Spinal cord (tissue), 9 donors: ENCODE measurements at regions not wholly inside any gene's neighbourhood (a gene's known extent, or its start where the extent isn't known, plus 50 kb on each side); places are given as distances from the start of the nearest gene placed in this dataset.

Experiments
- DNase-seq, 6 donors: peaks; one replicate each; pipeline versions ENCODE4 v3.0.0 to v3.0.0-alpha.2; 2013 to 2015; ENCODE audit warnings: low spot score in 6 of 6, low read depth in 4 of 6
- H3K27ac ChIP-seq: one replicate; pipeline ENCODE4 v1.5.1; 2013; ENCODE audit warnings: low read depth, low read length, control low read depth
- H3K27me3 ChIP-seq: one replicate; pipeline ENCODE4 v1.6.1; 2013; ENCODE audit warnings: low read length; ENCODE audit not compliant: control insufficient read depth, insufficient read depth
- H3K36me3 ChIP-seq: one replicate; pipeline ENCODE4 v1.6.1; 2013; ENCODE audit warnings: low read length; ENCODE audit not compliant: control insufficient read depth, insufficient read depth
- H3K4me1 ChIP-seq: one replicate; pipeline ENCODE4 v1.6.1; 2013; ENCODE audit warnings: low read length; ENCODE audit not compliant: control insufficient read depth, insufficient read depth
- H3K4me3 ChIP-seq: one replicate; pipeline ENCODE4 v1.5.1; 2013; ENCODE audit warnings: low read depth, low read length, control low read depth
- H3K9me3 ChIP-seq: one replicate; pipeline ENCODE4 v1.6.1; 2013; ENCODE audit warnings: low read length; ENCODE audit not compliant: control insufficient read depth, insufficient read depth
- WGBS: methylation state at CpG from one replicate; pipeline ENCODE4 v1.1.5; 2013; ENCODE audit warnings: missing lambda C conversion rate; ENCODE audit not compliant: insufficient coverage; 5-methylcytosine and 5-hydroxymethylcytosine counted together
- donor health status: healthy.

- no CpG with 5 or more reads among the region's 1 CpG for WGBS
- Histone ChIP-seq H3K9me3 (no peaks in the 10 kb centered on the region), H3K36me3 (no peaks in the 10 kb centered on the region), H3K27ac (no peak overlapping the region), H3K4me1 (no peaks in the 10 kb centered on the region), H3K4me3 (no peak overlapping the region), H3K27me3 (peaks cover 2% of the 10 kb centered on the region)
- no peak for DNase-seq
Measured at GRCh38 chrX:118183606-118184005, 67.0 kb upstream of the KLHL13 start.

DNA sequence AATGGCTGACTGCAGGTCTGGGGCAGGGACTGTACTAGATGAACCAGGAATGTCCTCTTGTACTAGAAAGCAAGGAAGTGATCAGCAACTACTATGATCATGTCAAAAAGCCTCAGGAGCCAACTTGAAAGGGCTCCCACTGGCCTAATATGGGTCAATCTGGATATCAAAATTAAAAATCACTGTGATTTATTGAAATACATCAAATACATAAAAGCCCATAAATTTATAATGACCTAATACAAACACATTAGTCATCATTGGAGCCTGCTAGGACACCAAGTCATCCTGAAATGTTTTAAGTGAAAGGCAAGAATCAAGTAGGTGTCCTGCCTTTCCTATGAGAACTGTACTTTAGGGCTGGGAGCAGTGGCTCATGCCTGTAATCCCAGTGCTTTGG, 70.5 kb upstream of the KLHL13 start:
- Histone ChIP-seq H3K4me1 (no peaks in the 10 kb centered on the region), H3K9me3 (no peaks in the 10 kb centered on the region), H3K4me3 (no peak overlapping the region), H3K27ac (no peak overlapping the region), H3K36me3 (no peaks in the 10 kb centered on the region), H3K27me3 (peaks cover 2% of the 10 kb centered on the region)
- DNase-seq, result no peak

DNA sequence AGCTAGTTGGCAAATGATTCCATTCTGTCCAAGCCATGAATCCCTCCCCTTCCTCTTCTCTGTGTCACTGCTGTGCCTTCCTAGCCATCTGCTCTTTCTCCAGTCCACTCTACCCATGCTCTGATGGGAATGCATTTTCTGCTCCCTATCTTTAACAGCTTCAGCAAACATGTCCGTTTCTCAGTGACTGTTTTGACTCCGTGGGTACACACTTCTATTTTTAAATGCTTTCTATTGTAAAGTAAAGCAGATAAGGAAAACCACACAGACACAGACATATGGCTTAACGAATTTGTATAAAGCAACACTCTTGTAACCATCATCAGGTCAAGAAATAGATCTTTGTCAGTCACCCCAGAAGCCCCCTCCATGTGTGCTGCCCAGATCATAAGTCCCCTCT, 72.4 kb upstream of the KLHL13 start:
- H3K4me3 ChIP-seq, result no peak overlapping the region
- H3K27me3 ChIP-seq, result peaks cover 2% of the 10 kb centered on the region
- no peaks in the 10 kb centered on the region for H3K4me1 ChIP-seq
- H3K36me3 ChIP-seq, result no peaks in the 10 kb centered on the region
- no peaks in the 10 kb centered on the region for H3K9me3 ChIP-seq
- WGBS, result 17% methylated on average over 1 of the region's 3 CpGs
- DNase-seq, result no peak
- no peak overlapping the region for H3K27ac ChIP-seq

DNA sequence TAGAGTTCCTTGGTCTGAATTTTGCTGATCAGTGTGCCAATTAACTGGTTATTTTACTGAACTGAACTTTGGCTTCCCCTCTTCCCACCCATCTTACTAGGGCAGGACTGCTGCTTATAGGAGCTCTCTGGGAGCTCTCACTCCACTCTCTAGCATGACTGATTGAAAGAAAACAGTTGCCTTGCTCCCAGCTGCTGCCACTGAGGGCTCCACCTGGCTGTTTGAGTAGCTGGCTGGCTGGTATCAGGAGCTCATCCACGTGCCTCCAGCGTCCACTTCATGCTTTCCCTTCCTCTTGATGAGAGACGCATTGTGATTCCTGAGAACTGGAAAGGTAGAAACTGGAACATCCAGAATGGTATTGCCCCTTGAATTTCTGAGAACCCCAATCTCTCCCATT, 73.0 kb upstream of the KLHL13 start:
- H3K27ac ChIP-seq, result no peak overlapping the region
- H3K4me3 ChIP-seq, result no peak overlapping the region
- 31% methylated on average over 2 of the region's 3 CpGs for WGBS
- DNase-seq, result no peak
- H3K9me3 ChIP-seq, result no peaks in the 10 kb centered on the region
- H3K36me3 ChIP-seq, result no peaks in the 10 kb centered on the region
- no peaks in the 10 kb centered on the region for H3K4me1 ChIP-seq
- peaks cover 2% of the 10 kb centered on the region for H3K27me3 ChIP-seq

DNA sequence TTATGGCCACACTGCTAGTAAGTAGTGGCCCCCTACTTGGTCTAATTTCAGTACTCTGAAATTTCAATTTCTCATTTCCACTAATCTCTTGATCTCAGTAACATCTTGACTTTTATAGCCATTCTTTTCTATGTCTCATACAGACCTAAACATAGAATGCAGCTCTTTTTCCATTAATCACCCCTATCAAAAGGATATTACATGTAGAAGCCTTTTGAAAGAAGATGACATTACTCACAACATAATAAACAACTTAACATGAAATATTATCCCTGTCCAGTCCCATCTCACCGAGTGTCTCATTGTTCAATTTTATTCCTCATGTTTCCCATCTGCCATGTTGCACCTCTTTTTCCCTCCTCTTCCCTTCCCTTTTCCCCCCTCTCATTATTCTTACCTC, 81.1 kb upstream of the KLHL13 start:
- H3K27me3 ChIP-seq, result no peaks in the 10 kb centered on the region
- no peak for DNase-seq
- no peak overlapping the region for H3K27ac ChIP-seq
- no peaks in the 10 kb centered on the region for H3K9me3 ChIP-seq
- H3K4me3 ChIP-seq, result no peak overlapping the region
- WGBS, result 43% methylated on average over 1 of the region's 1 CpG
- H3K36me3 ChIP-seq, result no peaks in the 10 kb centered on the region
- H3K4me1 ChIP-seq, result no peaks in the 10 kb centered on the region

- H3K4me3 ChIP-seq, result no peak overlapping the region
- no peaks in the 10 kb centered on the region for H3K9me3 ChIP-seq
- WGBS, result no CpG with 5 or more reads among the region's 3 CpGs
- DNase-seq, result no peak
- no peaks in the 10 kb centered on the region for H3K36me3 ChIP-seq
- no peak overlapping the region for H3K27ac ChIP-seq
- no peaks in the 10 kb centered on the region for H3K27me3 ChIP-seq
- H3K4me1 ChIP-seq, result no peaks in the 10 kb centered on the region
Measured at GRCh38 chrX:118198577-118198976, 82.0 kb upstream of the KLHL13 start.

DNA sequence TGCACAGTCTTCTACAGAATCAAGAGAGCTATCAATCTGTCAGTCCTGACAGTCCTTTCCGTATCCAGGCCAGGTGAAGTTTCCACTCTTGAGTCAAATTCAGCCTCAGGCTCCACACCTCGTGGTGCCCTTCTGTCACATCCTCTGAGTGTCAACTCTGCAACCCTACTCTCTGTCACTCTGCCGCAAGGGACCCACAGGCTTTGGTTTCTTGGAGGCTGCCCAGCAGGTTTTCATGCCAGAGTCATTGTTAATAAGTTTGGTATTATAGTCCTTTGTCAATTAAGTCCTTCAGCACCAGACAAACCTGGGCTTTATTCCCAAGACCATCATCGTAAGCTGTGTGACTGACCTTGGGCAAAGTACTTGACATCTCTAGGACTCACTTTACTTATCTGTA, 83.4 kb upstream of the KLHL13 start:
- 49% methylated on average over 2 of the region's 4 CpGs for WGBS
- no peak overlapping the region for H3K27ac ChIP-seq
- no peaks in the 10 kb centered on the region for H3K36me3 ChIP-seq
- no peaks in the 10 kb centered on the region for H3K27me3 ChIP-seq
- no peaks in the 10 kb centered on the region for H3K4me1 ChIP-seq
- no peak overlapping the region for H3K4me3 ChIP-seq
- no peak for DNase-seq
- H3K9me3 ChIP-seq, result no peaks in the 10 kb centered on the region

DNA sequence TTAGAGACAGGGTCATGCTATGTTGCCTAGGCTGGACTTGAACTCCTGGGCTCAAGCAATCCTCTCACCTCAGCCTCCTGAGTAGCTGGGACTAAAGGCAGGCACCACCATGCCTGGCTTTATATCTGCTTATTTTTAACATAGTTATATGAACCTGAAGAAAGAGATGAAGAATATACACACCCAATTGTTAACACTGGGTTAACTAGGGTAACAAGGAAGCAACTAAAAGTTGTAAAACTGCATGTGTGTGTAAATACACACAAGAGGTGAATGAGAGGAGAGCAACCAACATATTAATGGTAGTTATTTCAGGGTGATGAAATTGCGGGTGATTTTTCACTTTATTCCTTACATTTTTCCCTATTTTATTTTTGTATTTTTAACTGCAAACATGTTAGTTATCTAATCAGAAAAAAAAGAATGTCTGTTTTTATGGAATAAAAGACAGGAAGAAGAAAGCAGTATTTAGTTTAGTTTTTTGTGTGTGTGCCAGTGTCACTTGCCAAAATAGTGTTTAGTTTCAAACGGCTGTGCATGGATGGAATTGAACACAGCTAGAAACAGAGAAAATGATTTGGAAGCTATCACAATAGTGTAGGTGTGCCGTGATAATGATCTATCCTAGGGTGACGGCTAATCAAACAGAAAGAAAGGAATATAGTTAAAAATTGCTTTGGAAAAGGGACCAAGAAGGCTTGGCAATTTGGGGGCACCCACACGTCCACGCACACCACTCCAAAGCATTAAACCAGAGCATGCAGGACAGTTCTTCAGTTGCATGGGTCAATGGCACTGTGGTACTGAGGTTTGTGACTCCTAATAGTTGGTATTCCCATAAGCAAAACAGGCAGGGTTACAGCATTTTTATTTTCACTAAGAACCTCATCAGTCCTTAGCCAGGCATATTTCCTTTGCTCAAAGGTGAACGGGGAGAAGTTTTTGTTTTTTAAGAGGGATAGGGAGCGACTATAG, 89.1 kb upstream of the KLHL13 start:
- H3K4me3 ChIP-seq, result no peak overlapping the region

DNA sequence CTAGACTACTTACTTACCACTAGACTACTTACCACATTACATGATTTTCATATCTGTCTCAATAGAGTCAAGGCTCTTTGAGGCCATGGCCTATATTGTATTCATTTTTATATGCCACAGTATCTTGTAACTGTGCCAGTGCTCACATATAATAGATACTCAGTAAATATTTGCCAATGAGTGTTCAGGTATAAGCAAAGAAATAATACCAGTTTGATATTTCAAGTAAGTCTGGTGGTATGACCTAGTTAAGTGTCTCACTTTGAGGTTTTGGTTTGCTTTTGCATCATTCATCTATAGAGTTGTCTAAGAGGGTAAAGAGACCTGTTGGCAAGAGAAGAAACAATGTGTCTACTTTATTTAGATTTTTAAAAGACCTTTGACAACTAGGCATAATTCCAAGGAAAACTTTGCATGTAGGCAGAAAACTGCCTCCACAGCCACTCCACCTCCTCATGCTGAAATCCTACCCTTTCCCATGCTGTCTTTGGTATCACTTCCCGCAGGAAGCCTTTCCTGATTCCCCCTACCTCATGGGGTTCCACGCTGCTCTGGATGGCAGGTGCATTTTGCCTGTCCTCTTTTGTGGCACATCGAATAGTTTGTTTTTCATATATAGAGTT, 91.3 kb upstream of the KLHL13 start:
- Histone ChIP-seq H3K4me3 (no peak overlapping the region), H3K4me1 (no peaks in the 10 kb centered on the region), H3K27me3 (peaks cover 2% of the 10 kb centered on the region), H3K36me3 (no peaks in the 10 kb centered on the region), H3K9me3 (no peaks in the 10 kb centered on the region), H3K27ac (no peak overlapping the region)
- no CpG with 5 or more reads among the region's 3 CpGs for WGBS
- no peak for DNase-seq

More for the DNA sequence above, 89.1 kb upstream of the KLHL13 start:
- DNase-seq, result no peak
- no peak overlapping the region for H3K27ac ChIP-seq
- H3K4me1 ChIP-seq, result no peaks in the 10 kb centered on the region
- 59% methylated on average over 3 of the region's 8 CpGs for WGBS
- H3K9me3 ChIP-seq, result no peaks in the 10 kb centered on the region
- peaks cover 2% of the 10 kb centered on the region for H3K27me3 ChIP-seq
- H3K36me3 ChIP-seq, result no peaks in the 10 kb centered on the region

GRCh38 chrX:118208481-118208880, 91.9 kb upstream of the KLHL13 start:
- H3K4me1 ChIP-seq, result no peaks in the 10 kb centered on the region
- no peak overlapping the region for H3K4me3 ChIP-seq
- H3K9me3 ChIP-seq, result no peaks in the 10 kb centered on the region
- H3K27me3 ChIP-seq, result peaks cover 2% of the 10 kb centered on the region
- WGBS, result 86% methylated on average over 2 of the region's 4 CpGs
- no peak for DNase-seq
- no peak overlapping the region for H3K27ac ChIP-seq
- no peaks in the 10 kb centered on the region for H3K36me3 ChIP-seq
